NCI-H2081 (cell line): ENCODE measurements at regions not wholly inside any gene's neighbourhood (a gene's known extent, or its start where the extent isn't known, plus 50 kb on each side); places are given as distances from the start of the nearest gene placed in this dataset.

Source experiments
- DNase-seq, 2 experiments: peaks; one replicate each; lab custom pipeline; 2025; lab: John Stamatoyannopoulos, UW

DNA sequence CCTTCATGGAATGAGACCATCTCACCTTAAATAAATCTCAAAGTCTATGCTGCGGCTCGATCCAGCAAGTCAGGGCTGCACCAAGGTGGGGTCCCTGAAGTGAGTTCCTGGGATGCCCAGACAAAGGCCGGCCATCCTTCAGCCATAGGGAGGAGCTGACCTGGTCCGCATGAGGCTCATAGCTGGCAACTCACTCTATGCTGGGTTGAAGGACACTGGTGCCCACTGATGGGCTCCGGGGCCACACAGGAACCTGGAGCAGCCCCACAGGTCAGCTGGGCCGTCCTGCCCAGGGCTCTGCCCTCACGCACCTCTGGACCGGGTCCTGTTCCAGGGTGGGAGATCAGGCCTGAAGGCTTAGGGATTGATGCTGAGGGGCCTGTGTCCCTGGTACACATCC lies 1339.3 kb downstream of the TBC1D22A start:
- DNase-seq: no peak

- no peak for DNase-seq
Observed at GRCh38 chr22:48100685-48101417, 1338.4 kb downstream of the TBC1D22A start.

- no peak for DNase-seq
Observed at GRCh38 chr22:48099671-48100070, 1337.2 kb downstream of the TBC1D22A start.

DNA sequence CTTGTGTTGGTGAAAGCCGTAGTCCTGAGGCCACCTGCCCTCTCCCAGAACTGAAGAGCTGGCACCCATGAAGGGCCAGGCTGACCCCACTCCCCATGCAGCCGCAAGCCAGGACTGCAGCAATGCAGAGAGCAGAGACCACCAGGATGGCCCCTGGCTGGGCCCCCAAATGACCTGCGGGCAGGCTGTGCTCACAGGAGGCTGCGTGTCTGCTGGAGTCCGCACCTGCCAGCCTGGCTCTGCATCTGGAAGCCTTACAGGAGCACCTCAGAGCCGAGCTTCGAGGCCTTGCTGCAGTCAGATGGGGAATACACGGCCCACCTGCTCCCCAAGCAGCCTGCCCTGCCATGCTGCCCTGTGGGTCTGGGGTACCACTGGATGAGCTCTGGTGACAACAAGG lies 1336.8 kb downstream of the TBC1D22A start:
- DNase-seq: no peak

- no peak for DNase-seq
Observed at GRCh38 chr22:48098921-48099245, 1336.4 kb downstream of the TBC1D22A start.

GRCh38 chr22:48098243-48098920 lies 1335.9 kb downstream of the TBC1D22A start:
- no peak for DNase-seq

DNA sequence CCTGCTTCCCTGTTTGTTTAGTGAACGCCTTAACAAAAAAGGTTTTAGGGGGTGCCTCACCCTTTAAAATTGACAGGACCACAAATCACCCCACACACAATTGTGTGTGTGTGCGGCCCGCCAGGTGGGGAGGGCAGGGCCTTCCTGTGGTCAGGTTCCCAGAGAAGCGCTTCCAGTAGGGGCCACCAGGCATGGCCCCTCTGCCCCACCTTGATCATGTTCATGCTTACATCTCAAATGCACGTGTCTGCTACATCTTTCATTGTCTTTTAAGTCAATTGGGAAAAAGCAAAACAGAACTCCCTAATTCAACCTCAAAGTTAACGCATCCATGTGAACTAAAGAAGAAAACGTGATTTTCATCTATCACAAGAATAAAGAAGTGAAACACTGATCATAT lies 1335.3 kb downstream of the TBC1D22A start:
- DNase-seq: no peak

GRCh38 chr22:48096851-48097665 lies 1334.6 kb downstream of the TBC1D22A start:
- no peak for DNase-seq

- DNase-seq: no peak
Observed at GRCh38 chr22:48096411-48096810, 1334.0 kb downstream of the TBC1D22A start.

DNA sequence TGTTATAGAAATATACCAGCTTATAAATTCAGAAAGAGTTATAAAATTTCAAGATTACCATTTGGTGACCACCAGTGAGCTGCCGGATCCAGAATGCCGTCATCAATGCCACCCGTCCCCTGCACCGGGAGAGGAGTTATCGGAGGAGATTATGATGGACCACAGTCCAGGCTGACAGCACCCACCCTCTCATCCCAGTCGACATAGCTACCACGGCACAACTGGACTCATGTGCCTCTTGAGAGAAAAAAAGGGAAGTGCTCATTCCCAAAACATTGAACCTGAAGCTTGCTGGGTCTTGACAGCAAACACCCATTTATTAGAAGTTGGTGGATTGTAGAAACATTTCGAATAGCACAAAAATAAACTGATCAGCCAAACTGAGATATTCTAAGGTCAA lies 1331.5 kb downstream of the TBC1D22A start:
- no peak for DNase-seq

- DNase-seq: no peak
Observed at GRCh38 chr22:48092866-48093265, 1330.4 kb downstream of the TBC1D22A start.

DNA sequence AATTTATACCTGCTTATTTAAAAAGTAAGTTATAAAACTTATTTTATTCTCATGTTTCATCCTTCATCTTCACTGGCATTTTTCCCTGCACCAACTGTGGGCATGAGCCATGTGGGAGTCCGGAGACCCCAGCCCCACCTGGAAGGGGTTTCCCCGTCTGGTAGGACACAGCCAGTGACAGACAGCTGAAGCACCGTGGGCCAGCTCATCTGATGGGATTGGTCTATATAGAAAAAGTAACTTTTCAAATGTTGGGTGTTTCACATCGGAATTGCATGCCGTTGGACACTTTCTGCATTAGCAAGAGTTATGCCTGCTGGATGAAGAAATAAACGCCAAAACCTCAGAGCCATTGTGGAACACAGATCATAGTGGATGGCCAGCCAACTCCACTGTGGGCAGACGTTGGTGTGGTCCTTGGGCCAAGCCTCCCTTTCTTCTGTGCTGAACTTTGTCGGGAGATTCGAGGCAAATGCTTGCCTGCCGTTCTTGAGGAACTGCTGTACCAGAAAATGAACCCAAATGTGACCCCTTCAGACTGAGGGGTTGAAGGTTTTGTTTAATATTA lies 1329.3 kb downstream of the TBC1D22A start:
- no peak for DNase-seq

- DNase-seq: no peak
Observed at GRCh38 chr22:48091060-48091650, 1328.7 kb downstream of the TBC1D22A start.

DNA sequence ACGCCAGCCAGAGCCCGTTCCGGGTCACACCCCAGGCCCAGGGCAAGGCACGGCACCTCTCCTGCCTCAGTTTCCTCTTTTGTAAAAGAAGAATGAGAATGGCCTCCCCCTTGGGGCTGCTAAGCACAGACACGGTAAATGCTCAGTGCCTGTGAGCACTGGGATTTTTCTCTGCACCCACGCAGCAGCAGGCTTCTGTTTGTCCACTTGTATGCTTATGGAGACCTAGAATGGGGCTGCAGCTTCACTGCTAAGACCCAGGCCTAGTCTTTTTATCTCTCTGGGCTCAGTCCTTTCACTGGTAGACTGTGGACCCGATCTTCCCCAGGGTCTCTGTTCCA lies 1327.9 kb downstream of the TBC1D22A start:
- no peak for DNase-seq

DNA sequence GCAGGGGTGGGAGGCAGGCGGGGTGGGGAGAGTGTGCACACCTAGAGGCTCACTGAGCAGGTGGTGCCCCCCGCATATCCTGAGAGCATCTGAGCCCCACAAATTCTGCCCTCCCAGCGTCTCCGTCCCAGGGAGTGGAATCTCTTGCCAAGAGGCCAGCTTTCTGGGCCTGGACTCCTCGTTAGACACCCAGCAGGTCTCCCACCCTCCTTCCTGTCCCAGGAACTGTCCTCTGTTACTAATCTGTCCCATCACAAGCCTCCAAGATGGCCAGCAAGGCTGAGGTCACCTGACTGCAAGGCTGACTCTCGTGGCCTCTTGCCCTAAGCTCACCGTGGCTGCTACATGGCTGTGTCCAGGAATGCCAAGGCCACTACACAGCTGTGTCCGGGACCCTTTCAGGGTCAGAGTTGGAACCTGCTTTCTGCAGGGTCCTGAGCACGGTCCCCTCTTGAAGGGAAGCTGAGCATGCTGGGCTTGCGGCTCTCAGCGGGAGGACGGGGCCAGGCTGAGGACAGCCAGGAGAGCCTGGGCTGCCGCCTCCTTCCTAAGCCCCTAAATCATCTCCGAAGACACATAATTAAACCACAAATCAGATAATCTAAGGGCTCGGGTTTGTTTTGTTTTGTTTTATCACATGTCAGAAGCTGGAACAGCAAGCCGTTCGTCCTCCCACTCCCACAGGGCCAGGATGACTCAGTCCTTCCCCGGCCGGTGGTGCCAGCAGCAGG lies 1327.3 kb downstream of the TBC1D22A start:
- no peak for DNase-seq

GRCh38 chr22:48088926-48089536 lies 1326.6 kb downstream of the TBC1D22A start:
- DNase-seq: no peak

- DNase-seq: no peak
Observed at GRCh38 chr22:48088251-48088650, 1325.8 kb downstream of the TBC1D22A start.

- no peak for DNase-seq
Observed at GRCh38 chr22:48085901-48086645, 1323.6 kb downstream of the TBC1D22A start.

GRCh38 chr22:48084729-48085050 lies 1322.2 kb downstream of the TBC1D22A start:
- no peak for DNase-seq

DNA sequence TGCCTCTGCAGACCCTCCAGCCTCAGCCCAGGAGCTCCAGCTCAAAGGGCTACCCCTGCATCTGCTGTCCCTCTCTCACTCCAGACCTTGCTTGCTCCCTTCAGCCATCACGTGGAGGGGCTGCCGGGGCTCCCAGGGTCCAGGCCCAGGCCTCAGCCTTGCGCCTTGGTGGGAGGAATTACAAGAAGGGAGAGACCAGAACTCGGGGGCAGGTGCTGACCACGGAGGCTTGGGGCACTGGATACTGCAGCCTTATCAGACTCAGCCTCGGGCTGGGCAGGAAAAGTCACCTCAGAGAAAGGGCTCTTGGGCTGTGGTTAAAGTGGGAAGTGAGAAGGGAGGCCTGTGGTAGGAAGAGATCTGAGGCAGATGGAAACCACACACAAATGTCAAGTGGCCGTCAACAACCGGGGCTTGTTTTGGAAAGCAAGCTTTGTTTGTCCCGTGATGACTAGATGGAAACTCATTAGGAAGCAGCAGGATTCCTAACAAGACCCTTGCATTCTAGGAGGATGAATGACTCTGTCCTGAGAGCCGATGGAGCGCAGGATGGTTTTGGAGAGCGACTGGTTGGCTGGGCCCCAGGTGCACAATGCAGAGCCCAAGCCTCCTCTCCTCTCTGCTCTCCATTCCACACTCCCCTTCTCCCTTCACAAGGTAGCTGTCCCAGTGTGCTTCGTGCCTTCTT lies 1321.7 kb downstream of the TBC1D22A start:
- DNase-seq: no peak
